C4-2B (cell line): ENCODE measurements at regions not wholly inside any gene's neighbourhood (a gene's known extent, or its start where the extent isn't known, plus 50 kb on each side); places are given as distances from the start of the nearest gene placed in this dataset.

ENCODE experiments used
- H3K27ac ChIP-seq: fragments of 450-650 bp; 2 replicates; pipeline ENCODE4 v1.5.1; 2017
- CTCF ChIP-seq: fragments of 450-650 bp; conservative IDR thresholded peaks from 2 replicates; pipeline ENCODE4 v1.5.1; 2017; ENCODE audit warnings: mild to moderate bottlenecking
- ZFX ChIP-seq: fragments of 450-650 bp; IDR thresholded peaks from 2 replicates; pipeline ENCODE4 v1.6.1; 2017

- H3K27ac ChIP-seq, result no peak overlapping the region
- no peak for TF ChIP-seq ZFX
These were observed 344.8 kb upstream of the RPS23 start for GRCh38 chr5:82622711-82623514.

GRCh38 chr5:82622205-82622604 lies 344.1 kb upstream of the RPS23 start:
- TF ChIP-seq CTCF, result no peak
- TF ChIP-seq ZFX, result no peak
- no peak overlapping the region for H3K27ac ChIP-seq

GRCh38 chr5:82620957-82621600 lies 342.9 kb upstream of the RPS23 start:
- TF ChIP-seq CTCF (no peak), ZFX (no peak)
- no peak overlapping the region for H3K27ac ChIP-seq

- H3K27ac ChIP-seq, result no peak overlapping the region
- TF ChIP-seq CTCF, result no peak
- no peak for TF ChIP-seq ZFX
These were observed 340.9 kb upstream of the RPS23 start for GRCh38 chr5:82619097-82619496.

- TF ChIP-seq ZFX (no peak), CTCF (no peak)
- H3K27ac ChIP-seq, result no peak overlapping the region
These were observed 336.6 kb upstream of the RPS23 start for GRCh38 chr5:82614706-82615105.

GRCh38 chr5:82613891-82614290 lies 335.7 kb upstream of the RPS23 start:
- TF ChIP-seq ZFX, result no peak
- TF ChIP-seq CTCF, result no peak
- H3K27ac ChIP-seq, result no peak overlapping the region

- no peak overlapping the region for H3K27ac ChIP-seq
- TF ChIP-seq ZFX (no peak), CTCF (no peak)
These were observed 332.5 kb upstream of the RPS23 start for GRCh38 chr5:82610686-82611085.
